ENCODE measurements at regions not wholly inside any gene's neighbourhood (a gene's known extent, or its start where the extent isn't known, plus 50 kb on each side); places are given as distances from the start of the nearest gene placed in this dataset.
"Not testable (repeated sequence)": the region's sequence is repeated elsewhere in the genome, so short reads cannot be mapped to it uniquely, and the experiment has no call there.

DNA sequence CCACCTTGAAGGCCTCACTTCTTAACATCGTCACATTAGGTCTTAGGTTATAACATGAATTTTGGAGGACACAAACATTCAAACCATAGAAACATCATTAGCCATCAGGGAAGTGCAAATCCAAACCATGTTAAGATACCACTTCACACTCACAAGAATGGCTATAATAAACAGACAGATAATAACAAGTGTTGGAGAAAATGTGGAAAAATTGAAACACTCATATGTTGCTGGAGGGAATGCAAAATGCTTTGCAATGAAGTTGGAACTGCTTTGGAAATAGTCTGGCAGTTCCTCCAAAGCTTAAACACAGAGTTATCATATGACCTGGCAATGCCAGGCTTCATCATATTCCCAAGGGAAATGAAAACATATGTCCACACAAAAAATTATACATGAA lies 156.8 kb upstream of the EFCAB3 start:
- TF ChIP-seq ZNF274 (IDR thresholded peaks at IDR 0.05; ENCODE audit: low read depth, low read length); YY1 (IDR thresholded peaks at IDR 0.05; ENCODE audit: insufficient read depth, insufficient read length); SUZ12 (IDR thresholded peaks at IDR 0.05; ENCODE audit: extremely low read depth, insufficient read depth, insufficient read length): not testable (repeated sequence)
